Skin of body (tissue), 1 donor: ENCODE measurements at regions not wholly inside any gene's neighbourhood (a gene's known extent, or its start where the extent isn't known, plus 50 kb on each side); places are given as distances from the start of the nearest gene placed in this dataset.
"Not testable (repeated sequence)": the region's sequence is repeated elsewhere in the genome, so short reads cannot be mapped to it uniquely, and the experiment has no call there.

Source experiments
- DNase-seq: peaks from one replicate; lab custom pipeline; 2025; lab: John Stamatoyannopoulos, UW

GRCh38 chr10:125605167-125605566, 77.8 kb downstream of the TEX36 start:
- no peak for DNase-seq

DNA sequence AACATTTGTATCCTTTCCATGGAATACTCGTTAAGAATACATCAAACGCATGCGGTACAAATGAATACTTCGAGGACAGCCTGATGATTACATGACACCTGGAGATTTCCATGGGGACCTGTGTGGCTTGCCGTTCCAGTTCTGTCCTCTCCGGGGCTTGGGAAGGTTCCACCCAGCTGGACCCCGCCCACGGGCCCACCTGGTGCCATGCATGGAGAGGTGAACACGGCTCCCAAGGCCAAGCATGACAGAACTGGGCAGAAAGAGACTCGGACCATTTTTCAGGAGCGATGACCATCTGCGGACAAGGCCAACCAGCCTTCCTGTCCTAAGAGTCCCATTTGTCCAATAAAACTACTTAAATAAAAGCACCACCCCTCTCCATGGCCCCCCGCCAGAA, 80.1 kb downstream of the TEX36 start:
- no peak for DNase-seq

GRCh38 chr10:125599194-125599593, 83.8 kb downstream of the TEX36 start:
- no peak for DNase-seq

DNA sequence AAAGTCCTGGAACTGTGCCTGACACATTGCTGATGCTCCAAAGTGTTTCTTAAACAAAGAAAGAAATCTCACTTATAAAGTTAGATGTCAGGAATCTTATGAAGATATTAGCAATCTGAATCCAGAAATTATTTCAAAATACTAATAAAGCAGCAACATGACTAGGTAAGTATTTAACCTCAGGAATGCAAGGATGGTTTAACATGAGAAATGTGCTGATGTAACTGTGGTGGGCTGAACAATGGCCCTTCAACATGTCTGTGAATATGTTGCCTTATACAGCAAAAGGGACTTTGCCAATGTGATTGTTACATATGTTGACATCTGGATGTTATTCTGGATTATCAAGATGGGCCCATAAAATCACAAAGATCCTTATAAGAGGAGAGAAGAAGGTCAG, 87.1 kb downstream of the TEX36 start:
- no peak for DNase-seq

DNA sequence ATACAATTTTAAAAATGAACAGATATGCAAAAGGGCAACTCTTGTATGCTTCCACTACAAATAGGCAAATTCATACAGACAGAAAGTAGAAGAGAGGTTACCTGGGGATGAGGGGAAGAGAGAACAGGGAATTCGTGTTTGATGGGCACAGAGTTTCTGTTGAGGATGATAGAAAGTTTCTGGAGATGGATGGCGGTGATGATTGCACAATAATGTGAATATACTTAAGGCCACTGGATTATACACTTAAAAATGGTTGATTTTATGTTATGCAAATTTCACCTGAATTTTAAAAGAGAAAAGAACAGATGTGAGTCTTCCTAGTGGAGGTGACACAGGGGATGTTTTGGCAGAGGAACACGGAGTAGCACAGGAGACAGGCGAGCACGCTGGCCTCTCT, 89.3 kb downstream of the TEX36 start:
- DNase-seq = no peak

DNA sequence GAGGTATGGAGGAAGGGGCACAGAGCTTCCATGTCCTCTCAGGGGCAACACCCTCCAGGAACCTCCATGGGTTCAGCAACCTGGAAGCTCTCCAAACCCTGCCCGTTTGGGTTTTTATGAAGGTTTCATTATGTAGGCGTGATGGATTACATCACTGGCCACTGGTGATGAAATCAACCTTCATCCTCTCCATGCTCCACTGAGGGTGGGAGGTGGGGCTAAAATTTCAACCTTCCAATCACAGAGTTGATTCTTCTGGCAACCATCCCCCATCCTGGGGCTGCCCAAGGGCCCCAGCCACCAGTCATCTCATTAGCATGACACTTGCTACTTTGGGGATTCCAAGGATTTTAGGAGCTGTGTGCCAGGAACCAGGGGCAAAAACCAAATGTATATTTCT, 90.1 kb downstream of the TEX36 start:
- no peak for DNase-seq

GRCh38 chr10:125591886-125592285, 91.1 kb downstream of the TEX36 start:
- no peak for DNase-seq

DNA sequence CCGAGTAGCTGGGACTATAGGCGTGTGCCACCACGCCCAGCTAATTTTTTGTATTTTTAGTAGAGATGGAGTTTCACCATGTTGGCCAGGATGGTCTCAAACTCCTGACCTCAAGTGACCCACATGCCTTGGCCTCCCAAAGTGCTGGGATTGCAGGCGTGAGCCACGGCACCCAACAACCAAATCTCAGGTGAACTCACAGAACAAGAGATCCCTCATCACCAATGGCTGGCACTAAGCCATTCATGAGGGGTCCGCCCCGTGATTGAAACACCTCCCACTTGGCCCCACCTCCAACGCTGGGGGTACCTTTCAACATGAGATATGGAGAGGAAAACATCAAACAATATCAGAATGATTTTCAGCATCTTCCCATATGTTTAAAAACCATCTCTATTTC, 94.2 kb downstream of the TEX36 start:
- DNase-seq = not testable (repeated sequence)

- no peak for DNase-seq
Measured at GRCh38 chr10:125584954-125585353, 98.0 kb downstream of the TEX36 start.

- DNase-seq = no peak
Measured at GRCh38 chr10:125578658-125579315, 104.2 kb downstream of the TEX36 start.

GRCh38 chr10:125575843-125576242, 107.1 kb downstream of the TEX36 start:
- no peak for DNase-seq

DNA sequence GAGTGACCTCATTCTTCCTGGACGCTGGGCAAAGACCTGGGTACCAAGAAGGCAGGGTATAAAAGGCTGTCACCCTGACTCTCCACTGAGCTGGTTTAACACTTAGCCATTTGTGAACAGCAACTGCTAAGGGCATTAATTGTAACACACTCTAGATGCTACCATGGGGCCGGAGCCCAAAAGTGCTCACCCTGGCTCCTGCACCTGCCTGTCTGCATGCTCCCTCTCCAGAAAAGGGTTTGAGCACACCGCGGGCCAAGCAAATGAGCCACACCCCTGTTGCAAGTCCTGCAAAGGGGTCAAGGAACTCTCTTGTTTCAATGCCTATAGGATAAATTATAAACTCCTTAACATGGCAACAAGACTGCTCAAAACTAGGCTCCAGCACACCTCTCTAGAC, 114.8 kb downstream of the TEX36 start:
- no peak for DNase-seq

- DNase-seq = no peak
Measured at GRCh38 chr10:125567529-125567928, 115.4 kb downstream of the TEX36 start.

DNA sequence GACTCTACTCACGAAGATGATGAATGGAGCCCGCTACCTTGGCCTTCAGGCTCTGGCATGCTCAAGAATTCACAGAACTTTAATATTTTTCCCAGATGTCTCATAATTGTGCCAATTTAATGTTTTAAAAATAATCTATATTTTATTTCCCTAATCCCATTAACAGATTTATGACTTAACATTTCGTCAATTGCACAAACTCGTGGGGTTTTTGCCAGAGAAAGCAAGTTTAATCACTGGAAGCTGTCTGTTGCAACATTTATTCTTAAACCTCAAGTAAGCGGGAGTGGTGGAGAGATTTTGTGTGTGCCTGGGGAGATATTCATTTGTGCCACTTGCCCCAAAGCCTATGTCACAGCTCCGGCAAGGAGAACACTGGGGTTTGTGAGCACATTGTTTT, 117.9 kb downstream of the TEX36 start:
- no peak for DNase-seq

DNA sequence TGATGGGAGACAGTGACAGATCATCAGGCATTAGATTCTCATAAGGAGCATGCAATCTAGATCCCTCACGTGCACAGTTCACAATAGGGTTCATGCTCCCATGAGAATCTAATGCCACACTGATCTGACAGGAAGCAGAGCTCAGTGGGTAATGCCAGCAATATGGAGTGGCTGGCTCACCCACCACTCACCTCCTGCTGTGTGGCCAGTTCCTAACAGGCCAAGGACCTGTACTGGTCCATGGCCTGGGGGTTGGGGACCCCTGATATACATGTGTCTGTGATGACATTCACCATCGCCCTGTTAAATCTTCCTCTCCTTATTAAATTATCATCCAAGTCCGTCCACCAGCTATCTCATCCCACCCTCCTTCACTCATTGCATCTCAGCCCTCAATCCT, 118.4 kb downstream of the TEX36 start:
- DNase-seq = no peak

- no peak for DNase-seq
Measured at GRCh38 chr10:125562737-125563136, 120.2 kb downstream of the TEX36 start.

DNA sequence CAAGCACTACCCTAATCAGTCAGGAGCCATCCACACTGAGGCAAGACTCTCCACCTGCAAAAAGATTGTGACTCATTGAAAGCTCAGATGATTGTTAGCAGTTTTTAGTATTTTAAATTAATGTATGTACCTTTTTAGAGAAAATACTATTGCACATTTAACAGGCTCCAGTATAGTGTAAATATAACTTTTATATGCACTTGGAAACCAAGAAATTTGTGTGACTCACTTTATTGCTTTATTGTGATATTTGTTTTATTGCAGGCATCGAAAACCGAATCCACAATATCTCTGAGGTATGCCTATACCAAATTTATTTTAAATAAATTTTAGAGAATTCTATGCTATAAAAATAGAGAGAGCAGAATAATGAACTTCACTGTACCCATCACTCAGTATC, 122.0 kb downstream of the TEX36 start:
- DNase-seq = no peak

DNA sequence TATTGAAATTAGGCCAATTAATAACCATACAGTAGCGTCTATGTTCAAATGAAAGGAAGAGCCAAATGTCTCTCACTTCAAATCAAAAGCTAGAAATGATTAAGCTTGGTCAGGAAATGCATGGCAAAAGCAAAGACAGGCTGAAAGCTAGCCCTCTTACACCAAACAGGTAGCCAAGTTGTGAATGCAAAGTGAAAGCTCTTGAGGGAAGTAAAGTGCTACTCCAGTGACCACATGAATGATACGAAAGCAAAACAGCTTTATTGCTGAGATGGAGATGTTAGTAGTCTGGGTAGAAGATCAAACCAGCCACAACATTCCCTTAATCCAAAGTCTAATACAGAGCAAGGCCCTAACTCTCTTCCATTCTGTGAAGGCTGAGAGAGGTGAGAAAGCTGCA, 123.8 kb downstream of the TEX36 start:
- no peak for DNase-seq

GRCh38 chr10:125557801-125558505, 125.0 kb downstream of the TEX36 start:
- DNase-seq = no peak

- no peak for DNase-seq
Measured at GRCh38 chr10:125557311-125557710, 125.7 kb downstream of the TEX36 start.

DNA sequence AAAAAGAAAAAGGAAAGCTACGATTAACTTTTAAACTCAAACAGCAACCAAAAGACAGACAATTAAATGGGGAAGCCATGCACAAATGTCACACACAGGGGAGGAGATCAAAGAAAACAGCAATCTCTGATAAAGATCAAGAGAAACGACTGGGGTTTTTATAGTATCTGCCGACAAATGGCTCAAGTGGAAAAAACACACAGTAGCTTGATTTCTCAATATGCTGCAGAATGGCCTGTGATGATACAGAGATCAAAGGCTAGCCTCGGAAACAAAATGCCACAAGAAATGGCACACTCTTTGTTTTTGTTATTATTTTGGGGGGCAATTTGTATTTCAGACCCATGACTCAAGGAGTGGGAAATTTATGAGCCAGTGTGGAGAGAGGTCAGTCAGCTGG, 126.1 kb downstream of the TEX36 start:
- no peak for DNase-seq

DNA sequence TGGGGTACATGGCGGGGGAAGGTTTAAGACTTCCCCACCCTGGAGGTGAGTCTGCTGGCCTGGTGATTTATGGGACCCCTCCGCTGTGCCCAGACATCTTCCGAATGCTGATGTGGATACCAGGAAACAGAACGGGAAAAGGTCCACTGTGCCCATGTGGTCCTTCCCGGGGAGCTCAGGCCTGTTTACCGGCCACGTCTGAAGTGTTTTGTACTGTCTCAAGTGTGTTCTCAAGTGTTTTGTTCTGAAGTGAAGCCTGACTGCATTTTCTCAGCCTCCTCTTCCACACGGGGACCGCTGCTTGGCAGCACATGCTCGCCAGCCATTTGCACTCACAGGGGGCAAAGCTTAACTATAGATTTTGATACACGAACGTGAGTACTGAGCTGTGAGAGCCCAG, 127.2 kb downstream of the TEX36 start:
- DNase-seq = no peak

DNA sequence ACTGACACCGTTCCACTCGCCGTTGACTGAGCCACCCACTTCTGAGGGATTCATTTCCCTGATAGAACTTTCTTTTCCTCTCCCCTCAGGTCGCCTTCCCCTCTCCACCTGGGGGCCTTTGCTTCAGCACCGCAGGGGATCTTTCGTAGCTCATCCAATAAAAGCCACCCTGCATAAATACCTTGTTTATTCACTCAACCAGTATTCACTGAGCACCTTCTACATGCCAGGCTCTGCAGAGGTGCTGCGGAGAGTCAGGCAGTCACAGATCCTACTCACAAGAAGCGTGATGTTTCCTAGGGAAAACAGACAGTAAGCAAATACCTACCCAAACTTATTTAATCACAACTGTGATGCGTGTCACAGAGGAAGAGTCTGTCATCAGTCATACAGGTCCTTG, 127.7 kb downstream of the TEX36 start:
- no peak for DNase-seq
